ENCODE measurements at regions not wholly inside any gene's neighbourhood (a gene's known extent, or its start where the extent isn't known, plus 50 kb on each side); places are given as distances from the start of the nearest gene placed in this dataset.

DNA sequence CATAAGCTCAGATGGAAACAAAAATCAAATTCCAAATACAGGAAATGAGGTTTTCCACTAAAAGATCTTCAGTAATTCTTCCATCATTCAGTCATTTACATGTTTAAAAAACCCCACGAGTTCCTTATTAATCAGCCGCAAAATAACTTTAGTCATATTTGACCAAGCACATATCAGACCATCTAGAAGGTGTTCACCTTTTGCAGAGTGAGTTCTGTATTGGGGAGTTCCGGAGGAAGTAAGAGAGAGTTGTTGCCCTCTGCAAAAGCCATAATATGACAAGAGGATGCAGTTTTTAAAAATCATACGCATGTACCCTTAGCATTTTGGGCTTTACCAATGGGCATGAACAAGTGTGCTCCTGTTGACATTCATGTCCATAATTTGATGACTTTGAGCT lies 61.6 kb downstream of the CCR1 start:
- no peak for DNase-seq

GRCh38 chr3:46146021-46146420 lies 62.1 kb downstream of the CCR1 start:
- no peak for DNase-seq

DNA sequence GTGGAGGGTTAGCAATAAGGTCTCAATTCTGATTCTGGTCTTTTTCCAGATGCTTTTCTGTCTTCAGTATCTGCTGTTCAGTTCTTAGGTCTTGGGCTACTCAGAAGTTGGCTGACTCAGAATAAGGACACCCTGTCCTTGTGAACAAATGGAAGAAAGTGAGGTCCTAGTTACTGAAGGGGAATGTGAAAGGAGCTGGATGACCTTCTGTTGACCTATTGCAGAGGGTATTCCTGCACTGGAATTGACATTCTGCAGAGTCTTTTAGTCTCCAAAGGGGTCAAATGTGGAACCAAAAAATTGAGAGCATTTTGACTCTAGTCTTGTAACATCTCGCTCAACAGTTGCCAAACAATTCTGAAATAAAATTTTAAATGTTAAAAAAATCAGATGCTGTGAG lies 63.0 kb downstream of the CCR1 start:
- no peak for DNase-seq

DNA sequence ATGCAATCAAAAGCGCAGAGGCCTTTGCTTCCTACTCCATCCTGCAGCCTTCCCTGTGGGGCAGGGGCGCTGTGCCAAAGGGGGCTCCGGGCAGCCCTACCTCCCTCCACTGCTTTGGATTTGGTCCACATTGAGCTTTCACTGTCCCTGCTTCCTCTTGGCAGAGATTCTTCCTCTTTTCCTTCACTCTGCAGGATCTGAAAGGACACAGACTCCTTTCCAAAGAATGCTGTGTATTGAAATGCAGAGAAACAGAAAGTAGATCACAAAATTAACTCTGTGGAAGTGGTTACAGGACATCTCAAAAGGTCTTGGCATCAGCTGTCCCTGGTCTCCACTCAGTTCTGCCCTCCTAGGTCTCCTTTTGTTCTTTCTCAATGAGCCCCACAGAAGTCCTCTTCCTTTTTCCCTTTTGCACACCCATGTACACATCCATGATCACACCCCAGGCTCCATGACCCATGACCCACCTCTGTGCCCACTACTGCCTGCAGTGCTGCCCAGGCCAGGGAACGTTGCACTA lies 64.1 kb downstream of the CCR1 start:
- DNase-seq: no peak

GRCh38 chr3:46141813-46142212 lies 66.3 kb downstream of the CCR1 start:
- no peak for DNase-seq

GRCh38 chr3:46138581-46138980 lies 69.5 kb downstream of the CCR1 start:
- DNase-seq: no peak

DNA sequence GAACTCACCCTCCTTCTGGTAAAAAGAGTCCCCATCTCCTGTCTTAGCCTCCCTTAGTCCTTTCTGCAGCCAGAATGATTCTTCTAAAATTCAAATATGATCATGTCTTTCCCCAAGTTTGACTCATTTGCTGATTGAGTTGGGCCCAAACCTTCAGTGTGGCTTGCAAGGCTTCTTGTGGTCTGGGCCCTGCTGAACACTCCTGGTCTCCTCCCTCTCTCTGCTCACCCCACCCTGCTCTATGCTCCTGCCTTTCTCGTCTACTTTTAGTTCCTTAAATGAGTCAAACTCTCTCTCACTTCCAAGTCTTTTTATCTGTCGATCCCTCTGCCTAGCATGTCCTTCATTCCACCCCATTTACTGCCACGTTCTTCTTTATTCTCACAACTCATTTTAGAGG lies 72.6 kb downstream of the CCR1 start:
- DNase-seq: no peak

- no peak for DNase-seq
Observed at GRCh38 chr3:46133285-46133684, 74.8 kb downstream of the CCR1 start.

- DNase-seq: no peak
Observed at GRCh38 chr3:46132565-46132964, 75.5 kb downstream of the CCR1 start.

GRCh38 chr3:46131884-46132450 lies 76.1 kb downstream of the CCR1 start:
- DNase-seq: no peak

DNA sequence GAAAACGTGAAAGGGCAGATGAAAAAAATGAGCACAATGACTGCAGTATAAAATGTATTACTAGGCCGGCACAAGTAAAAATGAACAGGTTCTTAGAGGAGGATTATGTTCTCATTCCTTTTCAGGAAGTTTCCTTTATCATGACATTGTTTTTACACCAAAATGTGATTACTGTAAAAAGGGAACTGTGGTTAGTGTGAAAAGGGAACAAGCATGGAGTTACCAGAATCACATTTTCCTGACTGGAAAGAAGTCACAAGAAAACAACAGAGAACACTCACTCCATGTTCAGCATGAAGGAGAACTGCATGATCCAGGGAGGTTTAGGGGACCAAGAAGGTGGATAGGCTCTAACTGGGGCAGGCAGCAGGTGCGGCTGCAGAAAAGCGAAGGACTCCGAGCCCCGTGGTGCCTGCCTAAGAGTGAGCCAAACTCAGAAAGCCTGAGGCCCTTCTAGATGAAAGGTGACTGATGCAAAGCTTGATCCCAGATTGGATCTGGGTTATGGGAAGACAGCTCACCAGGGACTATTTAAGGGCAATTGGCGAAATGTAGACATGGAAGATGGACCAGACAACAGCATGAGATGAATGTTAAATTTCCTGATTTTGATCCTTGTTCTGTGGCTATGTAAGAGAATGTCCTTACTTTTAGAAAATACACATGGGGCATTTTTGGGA lies 77.3 kb downstream of the CCR1 start:
- no peak for DNase-seq

DNA sequence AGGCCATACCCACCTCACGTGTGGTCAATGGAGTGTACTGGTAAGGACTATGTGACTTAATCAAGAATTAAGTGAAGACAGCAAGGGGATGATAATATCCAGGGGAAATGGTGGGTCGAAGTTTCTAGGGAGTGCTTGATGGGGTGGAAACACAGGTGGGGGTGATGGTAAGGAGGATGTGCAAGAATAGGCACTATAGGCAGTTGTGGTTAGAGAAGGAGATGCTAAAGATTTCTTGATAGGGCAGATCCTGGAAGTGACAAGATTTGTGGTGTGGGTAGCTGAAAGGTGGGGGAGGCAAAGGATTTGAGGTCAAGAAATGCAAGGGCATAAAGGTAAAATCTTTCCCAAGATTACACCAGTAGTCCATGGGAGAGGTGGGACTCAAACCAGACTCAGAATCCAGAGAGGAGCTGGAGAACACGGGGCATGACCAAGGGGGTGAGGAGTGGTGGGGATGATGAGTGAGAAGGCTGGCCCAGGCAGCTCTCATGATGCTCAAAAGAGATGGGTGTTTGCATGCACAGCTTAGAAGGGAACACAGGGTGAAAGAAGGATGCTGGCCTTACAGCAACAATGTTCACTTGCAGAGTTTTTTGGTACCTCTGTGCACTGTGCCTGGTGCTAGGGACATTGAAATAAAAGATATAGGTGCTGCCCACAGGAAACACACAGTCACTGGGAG lies 78.4 kb downstream of the CCR1 start:
- DNase-seq: no peak

GRCh38 chr3:46127503-46127902 lies 80.6 kb downstream of the CCR1 start:
- no peak for DNase-seq

GRCh38 chr3:46124216-46125177 lies 83.6 kb downstream of the CCR1 start:
- DNase-seq: no peak

GRCh38 chr3:46123646-46124045 lies 84.5 kb downstream of the CCR1 start:
- DNase-seq: no peak

DNA sequence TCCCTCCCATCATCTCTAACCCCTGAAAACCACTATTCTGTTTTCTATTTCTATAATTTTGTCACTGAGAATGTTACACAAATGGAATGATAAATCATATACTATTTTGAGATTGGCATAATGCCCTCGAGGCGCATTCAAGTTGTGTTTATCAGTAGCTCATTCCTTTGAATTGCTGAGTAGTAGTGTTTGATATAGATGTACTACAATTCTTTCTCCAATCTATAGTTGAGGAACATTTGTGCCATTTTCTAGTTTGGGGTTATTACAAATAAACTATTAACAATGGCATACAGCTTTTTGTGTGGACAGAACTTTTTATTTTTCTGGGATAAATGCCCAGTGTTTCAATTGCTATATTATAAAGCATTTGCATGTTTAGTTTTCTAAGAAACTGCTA lies 86.0 kb downstream of the CCR1 start:
- no peak for DNase-seq

- DNase-seq: no peak
Observed at GRCh38 chr3:46120983-46121382, 87.1 kb downstream of the CCR1 start.

DNA sequence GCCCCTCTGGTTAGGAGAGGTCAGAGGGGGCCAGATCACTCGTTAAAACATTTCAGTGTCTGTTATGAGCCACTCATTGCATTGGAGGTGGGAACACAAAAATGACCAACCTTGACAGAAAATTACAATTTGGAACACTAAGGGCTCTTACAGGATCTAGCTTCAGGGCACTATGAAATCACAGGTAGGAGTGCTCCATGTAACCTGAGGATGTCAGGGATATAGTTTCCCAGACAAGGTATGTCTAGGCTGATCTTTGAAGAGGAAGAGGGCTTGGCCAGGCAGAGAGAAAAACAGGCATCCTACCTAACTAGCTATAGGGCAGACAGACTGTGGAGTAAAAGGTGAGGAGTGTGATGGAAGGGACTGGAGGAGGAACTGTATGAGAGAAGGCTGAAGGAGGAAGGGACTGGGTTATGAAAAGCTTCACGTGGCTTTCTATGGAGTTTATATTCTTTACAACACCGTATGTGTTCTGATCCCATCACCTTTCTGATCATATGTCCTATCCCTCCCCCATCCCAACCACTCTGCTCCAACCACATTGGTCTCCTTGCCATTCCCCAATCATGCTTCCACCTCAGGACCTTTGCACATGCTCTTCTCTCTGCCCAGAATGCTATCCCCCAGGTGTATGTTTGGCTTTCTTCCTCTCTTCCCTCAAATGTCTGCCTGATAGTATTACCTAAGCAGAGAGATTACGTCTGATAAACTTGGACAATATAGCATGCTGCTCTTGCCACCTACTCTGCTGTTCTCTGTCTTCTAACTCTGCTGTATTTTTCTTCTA lies 88.2 kb downstream of the CCR1 start:
- no peak for DNase-seq

- DNase-seq: no peak
Observed at GRCh38 chr3:46119253-46119652, 88.9 kb downstream of the CCR1 start.

GRCh38 chr3:46116996-46117395 lies 89.7 kb upstream of the XCR1 start:
- DNase-seq: no peak

DNA sequence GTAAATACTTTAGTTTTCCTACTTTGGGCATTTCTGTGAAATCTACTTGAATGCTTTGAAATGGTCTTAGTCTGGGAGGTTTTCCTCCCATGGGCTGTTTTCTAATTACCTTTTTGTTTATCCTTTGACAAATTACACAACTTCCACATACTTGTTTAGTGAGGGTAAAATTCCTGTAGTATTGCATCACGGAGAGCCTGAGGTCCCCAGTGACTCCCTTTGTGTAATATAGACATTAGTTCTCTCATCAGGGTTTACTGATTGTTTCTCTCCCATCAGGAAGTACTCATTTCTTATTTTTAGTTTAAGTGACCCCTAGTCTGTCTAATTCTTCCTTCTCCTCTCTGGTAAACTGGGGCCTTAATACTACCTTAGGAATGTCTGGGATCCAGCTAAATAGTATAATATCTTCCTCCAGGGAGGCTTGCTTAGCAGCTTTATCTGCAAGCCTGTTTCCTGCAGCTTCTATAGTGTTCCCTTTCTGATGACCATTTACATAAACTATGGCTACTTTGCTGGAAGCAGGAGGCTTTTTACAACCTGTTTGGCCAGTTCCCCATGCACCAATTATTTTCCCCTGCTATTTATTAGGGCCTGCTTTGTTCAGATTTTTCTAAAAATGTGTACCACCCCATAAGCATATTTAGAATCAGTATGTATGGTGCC lies 87.2 kb upstream of the XCR1 start:
- DNase-seq: no peak

GRCh38 chr3:46113608-46114007 lies 86.3 kb upstream of the XCR1 start:
- no peak for DNase-seq

Measured in stimulated activated CD4-positive, alpha-beta T cell treated with anti-CD3 and anti-CD28 coated beads, Interleukin-4, amount 100 ng/mL, for 24 hours (primary cell).